Sigmoid colon (tissue), 4 donors: ENCODE measurements at regions not wholly inside any gene's neighbourhood (a gene's known extent, or its start where the extent isn't known, plus 50 kb on each side); places are given as distances from the start of the nearest gene placed in this dataset.
"Not testable (repeated sequence)": the region's sequence is repeated elsewhere in the genome, so short reads cannot be mapped to it uniquely, and the experiment has no call there.

Experiments used
- EP300 ChIP-seq, 4 donors: sonication (generic); formaldehyde crosslinking; IDR thresholded peaks; one replicate each; pipeline ENCODE4 v1.6.1; 2017; ENCODE audit warnings: antibody characterized with exemption in 4 of 4
- TF ChIP-seq, protein P1 (sequence below), 4 experiments: fragments of 450-650 bp in 3 of 4; fragments of 200-600 bp in 1 of 4; IDR thresholded peaks; one replicate each; pipeline ENCODE4 v1.5.1; 2016 to 2019; ENCODE audit warnings: antibody characterized with exemption in 4 of 4, mild to moderate bottlenecking in 3 of 4, moderate library complexity in 2 of 4

DNA sequence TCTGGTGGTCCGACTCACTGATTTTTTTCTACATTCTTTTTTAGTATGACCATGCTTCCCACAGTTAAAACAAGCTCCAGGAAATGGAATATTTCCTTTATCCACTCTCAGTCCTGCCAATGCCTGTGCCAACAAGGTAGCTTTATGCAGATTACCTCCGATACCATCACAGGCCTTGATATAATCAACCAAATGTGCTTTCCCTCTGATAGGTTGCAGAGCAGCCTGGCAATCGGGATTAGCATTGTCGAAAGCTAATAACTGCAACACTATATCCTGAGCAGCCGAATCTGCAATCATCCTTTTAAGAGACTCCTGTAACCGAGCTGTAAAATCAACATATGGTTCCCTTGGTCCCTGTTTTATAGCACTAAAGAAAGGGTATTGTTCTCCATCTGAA, 122.3 kb upstream of the IGFBP3 start:
- not testable (repeated sequence) for TF ChIP-seq EP300 (IDR thresholded peaks at IDR 0.05)
- TF ChIP-seq, protein P1, sequence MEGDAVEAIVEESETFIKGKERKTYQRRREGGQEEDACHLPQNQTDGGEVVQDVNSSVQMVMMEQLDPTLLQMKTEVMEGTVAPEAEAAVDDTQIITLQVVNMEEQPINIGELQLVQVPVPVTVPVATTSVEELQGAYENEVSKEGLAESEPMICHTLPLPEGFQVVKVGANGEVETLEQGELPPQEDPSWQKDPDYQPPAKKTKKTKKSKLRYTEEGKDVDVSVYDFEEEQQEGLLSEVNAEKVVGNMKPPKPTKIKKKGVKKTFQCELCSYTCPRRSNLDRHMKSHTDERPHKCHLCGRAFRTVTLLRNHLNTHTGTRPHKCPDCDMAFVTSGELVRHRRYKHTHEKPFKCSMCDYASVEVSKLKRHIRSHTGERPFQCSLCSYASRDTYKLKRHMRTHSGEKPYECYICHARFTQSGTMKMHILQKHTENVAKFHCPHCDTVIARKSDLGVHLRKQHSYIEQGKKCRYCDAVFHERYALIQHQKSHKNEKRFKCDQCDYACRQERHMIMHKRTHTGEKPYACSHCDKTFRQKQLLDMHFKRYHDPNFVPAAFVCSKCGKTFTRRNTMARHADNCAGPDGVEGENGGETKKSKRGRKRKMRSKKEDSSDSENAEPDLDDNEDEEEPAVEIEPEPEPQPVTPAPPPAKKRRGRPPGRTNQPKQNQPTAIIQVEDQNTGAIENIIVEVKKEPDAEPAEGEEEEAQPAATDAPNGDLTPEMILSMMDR (IDR thresholded peaks at IDR 0.05) = not testable (repeated sequence)
